Prostate gland (tissue), 2 donors: ENCODE measurements at regions not wholly inside any gene's neighbourhood (a gene's known extent, or its start where the extent isn't known, plus 50 kb on each side); places are given as distances from the start of the nearest gene placed in this dataset.

Experiments
- POLR2A ChIP-seq: fragments of 450-650 bp; IDR thresholded peaks from one replicate; pipeline ENCODE4 v1.6.1; 2016; ENCODE audit warnings: antibody characterized with exemption, mild to moderate bottlenecking
- POLR2AphosphoS5 ChIP-seq: sonication (generic); formaldehyde crosslinking; IDR thresholded peaks from one replicate; pipeline ENCODE4 v1.6.1; 2017; ENCODE audit warnings: antibody characterized with exemption
- TF ChIP-seq, protein P1 (sequence below), 4 experiments: fragments of 200-600 bp in 2 of 4; fragments of 450-650 bp in 2 of 4; sonication (generic) in 2 of 4; IDR thresholded peaks; 1 replicate in 3 of 4; 2 replicates in 1 of 4; pipeline ENCODE4 v1.5.1; 2016 to 2019; ENCODE audit warnings: antibody characterized with exemption in 4 of 4, mild to moderate bottlenecking in 2 of 4, moderate library complexity in 2 of 4

DNA sequence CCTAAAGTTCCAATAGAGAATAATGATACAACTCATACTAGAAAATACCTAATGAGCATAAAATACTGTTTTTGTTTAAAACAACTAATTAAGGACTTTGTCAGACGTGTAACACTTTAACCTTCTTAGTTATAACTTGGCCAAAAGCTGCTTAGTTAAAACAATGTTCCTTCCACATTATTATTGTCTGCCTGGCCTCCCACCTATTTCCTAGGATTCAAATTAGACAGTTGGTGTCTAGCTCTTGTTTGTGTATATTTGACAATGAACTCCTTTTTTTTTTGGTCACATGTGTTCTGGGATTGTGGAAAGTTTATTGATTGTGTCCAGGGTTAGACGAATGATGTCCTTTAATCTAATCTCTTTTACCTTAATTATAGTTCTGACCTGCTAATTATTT, 67.6 kb upstream of the PSMA6 start:
- TF ChIP-seq, protein P1, sequence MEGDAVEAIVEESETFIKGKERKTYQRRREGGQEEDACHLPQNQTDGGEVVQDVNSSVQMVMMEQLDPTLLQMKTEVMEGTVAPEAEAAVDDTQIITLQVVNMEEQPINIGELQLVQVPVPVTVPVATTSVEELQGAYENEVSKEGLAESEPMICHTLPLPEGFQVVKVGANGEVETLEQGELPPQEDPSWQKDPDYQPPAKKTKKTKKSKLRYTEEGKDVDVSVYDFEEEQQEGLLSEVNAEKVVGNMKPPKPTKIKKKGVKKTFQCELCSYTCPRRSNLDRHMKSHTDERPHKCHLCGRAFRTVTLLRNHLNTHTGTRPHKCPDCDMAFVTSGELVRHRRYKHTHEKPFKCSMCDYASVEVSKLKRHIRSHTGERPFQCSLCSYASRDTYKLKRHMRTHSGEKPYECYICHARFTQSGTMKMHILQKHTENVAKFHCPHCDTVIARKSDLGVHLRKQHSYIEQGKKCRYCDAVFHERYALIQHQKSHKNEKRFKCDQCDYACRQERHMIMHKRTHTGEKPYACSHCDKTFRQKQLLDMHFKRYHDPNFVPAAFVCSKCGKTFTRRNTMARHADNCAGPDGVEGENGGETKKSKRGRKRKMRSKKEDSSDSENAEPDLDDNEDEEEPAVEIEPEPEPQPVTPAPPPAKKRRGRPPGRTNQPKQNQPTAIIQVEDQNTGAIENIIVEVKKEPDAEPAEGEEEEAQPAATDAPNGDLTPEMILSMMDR (IDR thresholded peaks at IDR 0.05) = no peak
- no peak for TF ChIP-seq POLR2A
- no peak for TF ChIP-seq POLR2AphosphoS5
